GM18870 (cell line): ENCODE measurements at regions not wholly inside any gene's neighbourhood (a gene's known extent, or its start where the extent isn't known, plus 50 kb on each side); places are given as distances from the start of the nearest gene placed in this dataset.

Experiments used
- ATAC-seq: cut with Tn5 transposase; IDR thresholded peaks from one replicate; pipeline ENCODE4 v1.9.1; 2021; ENCODE audit warnings: moderate library complexity; ENCODE audit not compliant: unreplicated experiment

DNA sequence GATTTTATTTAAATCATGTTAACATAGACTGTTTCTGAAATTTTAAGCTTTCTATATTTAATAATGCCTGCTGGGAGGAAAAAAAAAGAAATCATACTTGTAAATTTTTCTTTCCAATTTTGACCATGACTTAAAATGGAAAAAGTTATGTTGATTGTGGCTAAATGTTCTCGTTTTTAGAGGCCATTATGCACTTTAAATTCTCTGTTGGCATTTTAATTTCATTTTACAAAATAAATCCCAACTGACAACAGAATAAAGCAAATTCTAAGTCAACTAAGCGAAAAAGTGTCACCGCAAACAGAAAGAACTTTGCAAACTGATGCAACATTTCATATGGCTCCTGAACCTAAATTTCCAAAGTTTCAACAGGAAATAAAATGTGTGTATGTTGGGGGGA, 74.8 kb upstream of the G2E3 start:
- no peak for ATAC-seq

DNA sequence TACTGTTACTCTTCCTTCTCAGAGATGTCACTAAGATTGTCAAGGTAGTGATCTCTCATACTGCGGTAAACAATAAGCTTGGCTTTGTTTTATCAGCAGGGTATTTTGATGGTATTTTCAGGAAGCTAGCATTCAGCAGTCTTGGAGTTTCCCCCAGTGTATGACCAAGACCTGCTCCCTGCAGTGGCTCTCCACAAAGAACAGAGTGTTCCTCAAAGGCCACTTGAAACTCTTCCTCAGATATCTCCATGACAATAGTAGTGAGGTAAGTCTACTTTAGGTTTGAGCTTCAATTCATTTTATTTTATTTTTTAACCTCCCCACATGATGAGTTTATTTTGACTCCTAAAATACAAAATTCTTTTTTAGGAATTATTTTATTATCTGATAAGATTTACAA, 74.0 kb upstream of the G2E3 start:
- ATAC-seq: no peak

DNA sequence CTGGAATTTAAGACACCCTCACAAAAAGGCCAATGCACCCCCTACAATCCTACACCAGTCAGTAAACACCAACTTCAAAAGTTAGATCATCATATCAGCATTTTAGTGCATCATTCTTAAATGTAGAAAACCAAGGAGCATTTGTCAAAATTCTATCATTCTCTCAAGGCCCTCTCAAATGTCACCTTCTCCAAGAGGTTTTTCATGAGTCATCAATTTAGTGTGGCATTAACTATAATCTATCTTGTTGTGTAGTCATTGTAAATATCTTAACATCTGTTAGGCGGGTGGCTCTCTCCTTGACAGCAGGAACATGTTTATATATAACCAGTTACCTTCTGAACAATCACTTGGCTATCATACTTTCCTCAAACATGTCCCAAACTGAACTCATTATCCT, 62.1 kb upstream of the G2E3 start:
- ATAC-seq: no peak

DNA sequence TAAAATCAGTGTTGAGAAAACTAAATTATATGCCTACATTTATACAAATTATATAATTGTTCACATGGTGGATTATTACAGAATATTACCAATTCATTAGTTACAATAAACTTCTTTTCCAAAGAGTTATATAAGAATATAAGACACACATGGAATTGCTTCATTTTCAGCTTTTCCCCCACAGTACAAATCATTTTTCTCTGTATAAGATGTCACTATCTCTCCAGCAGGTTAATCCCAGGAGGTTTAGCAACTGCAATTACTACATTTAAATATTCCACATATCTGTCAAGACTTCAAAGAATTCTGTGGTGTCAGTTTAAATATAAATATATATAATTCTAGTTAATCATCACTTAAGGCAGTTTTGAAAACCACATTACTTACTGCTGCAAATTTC, 59.6 kb upstream of the G2E3 start:
- ATAC-seq: no peak

DNA sequence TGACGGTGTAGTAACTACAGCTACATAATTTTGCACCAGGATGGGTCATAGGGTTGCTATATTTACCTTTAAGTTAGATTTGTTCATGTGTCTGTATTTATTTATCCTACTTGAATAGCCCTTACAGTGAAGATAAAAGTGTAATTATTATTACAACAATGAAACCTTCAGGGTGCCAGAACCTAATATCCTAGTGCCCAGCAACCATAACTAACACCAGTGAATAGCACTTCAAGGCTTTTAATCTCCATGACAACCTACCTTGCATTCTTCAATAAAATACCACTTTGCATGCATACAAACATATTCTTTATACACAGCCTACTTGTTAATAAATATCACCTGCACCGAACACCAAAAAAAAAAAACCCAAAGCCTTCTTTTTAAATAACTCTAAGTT, 58.7 kb upstream of the G2E3 start:
- no peak for ATAC-seq

DNA sequence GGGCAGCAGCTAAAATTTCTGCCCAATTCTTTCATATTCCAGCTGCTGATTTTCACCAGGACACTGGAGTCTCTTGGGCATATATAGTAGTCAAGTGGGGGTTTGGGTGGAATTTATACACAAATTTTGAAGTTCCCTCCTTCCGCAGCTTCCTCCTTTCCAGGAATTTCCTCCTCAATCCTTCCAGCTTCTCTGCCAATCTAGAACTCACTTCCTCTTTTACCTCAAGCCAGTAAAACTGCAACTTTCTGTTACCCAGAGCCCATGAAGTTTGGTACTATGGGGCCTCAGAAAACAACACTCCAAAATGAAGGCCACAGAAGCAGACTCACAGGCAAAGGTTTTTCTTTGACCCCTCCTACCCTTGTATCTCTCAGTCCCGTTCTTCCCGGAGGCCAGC, 51.7 kb upstream of the G2E3 start:
- no peak for ATAC-seq
